Testis (tissue), 2 donors: ENCODE measurements at regions not wholly inside any gene's neighbourhood (a gene's known extent, or its start where the extent isn't known, plus 50 kb on each side); places are given as distances from the start of the nearest gene placed in this dataset.

Experiments used
- DNase-seq: peaks from one replicate; pipeline ENCODE4 v3.0.0-alpha.2; 2019
- H3K27ac ChIP-seq, 2 donors: fragments of 200-600 bp; sonication (generic); one replicate each; pipeline ENCODE4 v1.5.1; 2019
- H3K27me3 ChIP-seq: fragments of 200-600 bp; sonication (generic); one replicate; pipeline ENCODE4 v1.5.1; 2019
- H3K36me3 ChIP-seq: fragments of 200-600 bp; sonication (generic); one replicate; pipeline ENCODE4 v1.5.1; 2017; ENCODE audit warnings: low read depth; ENCODE audit errors: missing control alignments
- H3K4me1 ChIP-seq: fragments of 200-600 bp; sonication (generic); one replicate; pipeline ENCODE4 v1.5.1; 2019
- H3K4me3 ChIP-seq, 2 donors: fragments of 200-600 bp; sonication (generic); one replicate each; pipeline ENCODE4 v1.5.1; 2017 to 2019
- H3K9me3 ChIP-seq: fragments of 200-600 bp; sonication (generic); one replicate; pipeline ENCODE4 v1.5.1; 2017
- POLR2A ChIP-seq: fragments of 450-650 bp; IDR thresholded peaks from one replicate; pipeline ENCODE4 v1.6.1; 2017; ENCODE audit warnings: antibody characterized with exemption, mild to moderate bottlenecking, moderate library complexity
- WGBS, 2 donors: methylation state at CpG; one replicate each; pipeline ENCODE4 v1.1.5; 2018; 5-methylcytosine and 5-hydroxymethylcytosine counted together
- intact Hi-C: fragments of 100-400 bp; cut with DNase I; formaldehyde crosslinking; loops from one replicate; pipeline ENCODE4 v1.15.1; 2023; ENCODE audit warnings: low total_unique reads
- TF ChIP-seq, protein P1 (sequence below), 3 experiments: fragments of 450-650 bp in 2 of 3; fragments of 200-600 bp in 1 of 3; sonication (generic) in 1 of 3; IDR thresholded peaks; one replicate each; pipeline ENCODE4 v1.5.1; 2016 to 2019; ENCODE audit warnings: antibody characterized with exemption in 3 of 3, mild to moderate bottlenecking in 2 of 3, moderate library complexity in 1 of 3

DNA sequence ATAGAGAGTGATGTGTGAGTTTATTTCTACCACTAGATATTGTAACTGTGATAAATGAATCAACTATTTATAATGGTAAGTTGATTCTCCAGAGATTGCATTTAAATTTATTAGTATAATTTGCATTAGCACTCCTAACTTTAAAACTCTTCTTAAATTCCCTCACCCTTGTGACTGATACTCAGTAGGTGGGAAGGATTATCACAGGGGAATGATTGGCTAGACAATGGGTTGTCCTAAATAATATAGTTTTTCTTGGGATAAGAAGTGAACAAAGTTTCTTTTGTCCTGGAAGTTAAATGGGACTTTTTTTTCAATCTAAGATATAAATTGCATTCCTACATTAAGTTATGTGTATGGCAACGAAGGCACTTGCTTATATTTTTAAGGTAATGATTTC lies 169.2 kb upstream of the PITX2 start:
- Histone ChIP-seq H3K36me3 (no peaks in the 10 kb centered on the region), H3K27me3 (no peaks in the 10 kb centered on the region), H3K4me3 (no peak overlapping the region), H3K4me1 (no peaks in the 10 kb centered on the region), H3K9me3 (no peaks in the 10 kb centered on the region), H3K27ac (no peak overlapping the region)
- no peak for DNase-seq
- intact Hi-C loops: no loop called here
- TF ChIP-seq, protein P1, sequence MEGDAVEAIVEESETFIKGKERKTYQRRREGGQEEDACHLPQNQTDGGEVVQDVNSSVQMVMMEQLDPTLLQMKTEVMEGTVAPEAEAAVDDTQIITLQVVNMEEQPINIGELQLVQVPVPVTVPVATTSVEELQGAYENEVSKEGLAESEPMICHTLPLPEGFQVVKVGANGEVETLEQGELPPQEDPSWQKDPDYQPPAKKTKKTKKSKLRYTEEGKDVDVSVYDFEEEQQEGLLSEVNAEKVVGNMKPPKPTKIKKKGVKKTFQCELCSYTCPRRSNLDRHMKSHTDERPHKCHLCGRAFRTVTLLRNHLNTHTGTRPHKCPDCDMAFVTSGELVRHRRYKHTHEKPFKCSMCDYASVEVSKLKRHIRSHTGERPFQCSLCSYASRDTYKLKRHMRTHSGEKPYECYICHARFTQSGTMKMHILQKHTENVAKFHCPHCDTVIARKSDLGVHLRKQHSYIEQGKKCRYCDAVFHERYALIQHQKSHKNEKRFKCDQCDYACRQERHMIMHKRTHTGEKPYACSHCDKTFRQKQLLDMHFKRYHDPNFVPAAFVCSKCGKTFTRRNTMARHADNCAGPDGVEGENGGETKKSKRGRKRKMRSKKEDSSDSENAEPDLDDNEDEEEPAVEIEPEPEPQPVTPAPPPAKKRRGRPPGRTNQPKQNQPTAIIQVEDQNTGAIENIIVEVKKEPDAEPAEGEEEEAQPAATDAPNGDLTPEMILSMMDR (IDR thresholded peaks at IDR 0.05): no peak
- no peak for TF ChIP-seq POLR2A
- 65 to 71% methylated on average over 1 of the region's 1 CpG for WGBS, 2 donors

DNA sequence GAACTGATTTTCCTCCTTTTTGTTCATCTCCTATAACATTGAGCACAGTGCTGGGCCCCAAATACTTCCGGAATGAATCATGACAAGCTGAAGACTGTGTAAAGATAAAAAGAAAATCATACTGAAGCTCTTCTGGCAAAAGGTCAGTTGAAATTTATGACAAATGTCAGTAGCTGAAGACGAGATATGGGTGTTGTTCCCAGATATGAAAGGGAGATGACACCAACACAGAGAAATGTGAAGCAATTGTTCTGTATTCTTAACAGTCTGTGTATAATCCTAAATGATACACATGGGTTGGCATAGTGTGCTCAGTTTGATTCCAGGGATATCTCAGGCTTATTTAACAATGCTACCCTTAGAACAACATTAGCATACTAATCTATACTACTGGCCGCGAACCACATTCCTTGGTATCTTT lies 170.5 kb upstream of the PITX2 start:
- intact Hi-C loops: no loop called here
- WGBS, 2 donors: 68 to 69% methylated on average over 4 of the region's 4 CpGs
- Histone ChIP-seq H3K27me3 (no peaks in the 10 kb centered on the region), H3K9me3 (no peaks in the 10 kb centered on the region), H3K27ac (no peak overlapping the region), H3K36me3 (no peaks in the 10 kb centered on the region), H3K4me3 (no peak overlapping the region), H3K4me1 (no peaks in the 10 kb centered on the region)
- no peak for TF ChIP-seq POLR2A
- TF ChIP-seq, protein P1 (IDR thresholded peaks at IDR 0.05): no peak
- DNase-seq: no peak

DNA sequence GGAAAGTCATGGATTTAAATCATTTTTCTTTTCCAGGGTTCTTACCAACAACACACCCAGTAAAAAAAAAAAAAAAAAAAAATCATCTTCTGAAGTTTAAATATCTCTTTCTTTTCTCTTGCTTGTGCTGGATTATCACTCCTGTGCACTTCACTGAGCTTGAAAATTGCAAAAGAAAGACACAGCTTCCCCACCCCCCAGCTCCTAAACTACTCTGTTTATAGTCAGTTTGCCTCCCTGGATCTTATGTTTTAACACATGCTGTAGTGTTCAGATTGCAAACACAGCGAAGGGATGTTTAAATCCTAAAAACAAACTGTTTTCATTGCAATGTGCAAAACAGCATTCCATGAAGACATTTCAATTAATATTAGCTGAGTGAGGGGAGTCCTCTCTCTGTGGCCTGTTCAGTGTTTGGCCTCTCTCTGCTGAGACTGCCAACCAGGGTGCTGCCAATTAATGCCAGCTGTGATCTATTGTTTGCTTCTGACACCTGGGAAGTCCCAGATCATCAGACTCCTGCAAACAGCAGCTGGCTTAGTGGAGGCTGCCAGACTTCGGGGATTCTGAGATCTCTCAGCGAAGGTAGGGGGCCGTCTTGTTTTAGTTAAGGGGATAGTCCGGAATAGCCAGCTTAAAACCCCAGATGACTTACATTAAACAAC lies 171.1 kb upstream of the PITX2 start:
- 49 to 57% methylated on average over 5 of the region's 5 CpGs for WGBS, 2 donors
- DNase-seq: no peak

DNA sequence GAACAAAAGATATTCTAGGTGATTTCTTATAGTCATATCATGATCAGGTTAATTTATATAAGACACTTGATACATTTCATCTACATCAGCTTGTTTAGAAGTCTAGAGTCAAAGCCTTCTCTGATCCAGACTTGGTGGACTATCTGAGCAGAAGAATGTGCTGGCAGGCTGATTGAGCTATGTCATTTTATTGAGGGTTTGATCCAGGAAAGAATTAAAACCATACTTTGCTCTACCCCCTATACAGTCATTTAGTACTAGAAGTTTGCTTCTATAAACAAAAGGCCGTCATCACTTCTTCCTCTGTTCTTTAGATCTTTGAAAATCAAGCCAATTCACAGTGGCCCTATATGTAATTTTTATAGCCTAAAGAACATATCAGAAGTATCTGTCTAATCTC lies 173.1 kb upstream of the PITX2 start:
- 85 to 87% methylated on average over 1 of the region's 1 CpG for WGBS, 2 donors
- H3K9me3 ChIP-seq: no peaks in the 10 kb centered on the region
- no peaks in the 10 kb centered on the region for H3K4me1 ChIP-seq
- no peaks in the 10 kb centered on the region for H3K27me3 ChIP-seq
- no peak overlapping the region for H3K27ac ChIP-seq
- DNase-seq: no peak
- H3K36me3 ChIP-seq: no peaks in the 10 kb centered on the region
- TF ChIP-seq, protein P1 (IDR thresholded peaks at IDR 0.05): no peak
- no peak for TF ChIP-seq POLR2A
- intact Hi-C loops: no loop called here
- no peak overlapping the region for H3K4me3 ChIP-seq

More for the DNA sequence above, 171.1 kb upstream of the PITX2 start:
- intact Hi-C loops: no loop called here
- Histone ChIP-seq H3K36me3 (no peaks in the 10 kb centered on the region), H3K27ac (no peak overlapping the region), H3K27me3 (no peaks in the 10 kb centered on the region), H3K4me1 (no peaks in the 10 kb centered on the region), H3K4me3 (no peak overlapping the region), H3K9me3 (no peaks in the 10 kb centered on the region)
- TF ChIP-seq, protein P1 (IDR thresholded peaks at IDR 0.05): no peak
- no peak for TF ChIP-seq POLR2A

DNA sequence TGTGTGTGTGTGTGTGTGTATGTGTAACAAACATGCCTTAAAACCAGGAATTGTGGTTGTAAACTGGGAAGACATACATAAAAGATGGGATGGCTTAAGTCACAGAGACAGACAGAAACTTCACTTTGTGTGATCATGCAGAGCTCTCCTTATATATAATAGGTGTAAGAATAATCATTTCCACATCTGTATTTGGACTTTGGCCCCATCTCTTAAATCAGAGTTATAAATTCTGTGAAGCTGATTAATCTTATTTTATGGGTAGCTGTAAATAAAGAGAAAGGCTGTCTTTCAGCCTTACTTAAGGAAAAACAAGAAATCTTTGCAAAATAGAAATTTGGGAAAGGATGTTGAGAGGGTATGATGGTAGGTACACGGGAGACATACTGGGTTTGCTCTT lies 174.6 kb upstream of the PITX2 start:
- Histone ChIP-seq H3K36me3 (no peaks in the 10 kb centered on the region), H3K27ac (no peak overlapping the region), H3K4me1 (no peaks in the 10 kb centered on the region), H3K9me3 (no peaks in the 10 kb centered on the region), H3K4me3 (no peak overlapping the region), H3K27me3 (no peaks in the 10 kb centered on the region)
- 81 to 82% methylated on average over 1 of the region's 1 CpG for WGBS, 2 donors
- DNase-seq: no peak
- TF ChIP-seq POLR2A: no peak
- TF ChIP-seq, protein P1 (IDR thresholded peaks at IDR 0.05): no peak
- intact Hi-C loops: no loop called here
